Effector memory CD8-positive, alpha-beta T cell (primary cell): ENCODE measurements at regions not wholly inside any gene's neighbourhood (a gene's known extent, or its start where the extent isn't known, plus 50 kb on each side); places are given as distances from the start of the nearest gene placed in this dataset.

ENCODE experiments used
- ATAC-seq: fragments of 150-1000 bp; cut with Tn5 transposase; replicated peaks from 2 replicates; pipeline ENCODE4 v1.10.0; 2021; ENCODE audit warnings: mild to moderate bottlenecking, moderate library complexity
- DNase-seq, 3 experiments: peaks; one replicate each; pipeline ENCODE4 v3.0.0; 2021
- H3K27ac Mint-ChIP-seq, 2 donors: one replicate each; pipeline ENCODE4 v1.8.0; 2022; ENCODE audit warnings: mild to moderate bottlenecking in 2 of 2, mixed read lengths in 2 of 2, moderate library complexity in 2 of 2
- H3K27me3 Mint-ChIP-seq, 2 donors: one replicate each; pipeline ENCODE4 v1.8.0; 2022; ENCODE audit warnings: mixed read lengths in 2 of 2
- H3K36me3 Mint-ChIP-seq: one replicate; pipeline ENCODE4 v1.8.0; 2022; ENCODE audit warnings: mild to moderate bottlenecking, moderate library complexity, mixed read lengths; ENCODE audit not compliant: insufficient read depth
- H3K4me1 Mint-ChIP-seq, 2 donors: one replicate each; pipeline ENCODE4 v1.8.0; 2022; ENCODE audit warnings: low read depth in 2 of 2, mixed read lengths in 2 of 2
- H3K4me3 Mint-ChIP-seq, 2 donors: one replicate each; pipeline ENCODE4 v1.8.0; 2022; ENCODE audit warnings: mild to moderate bottlenecking in 2 of 2, mixed read lengths in 2 of 2, moderate library complexity in 2 of 2
- H3K9me3 Mint-ChIP-seq, 2 donors: one replicate each; pipeline ENCODE4 v1.8.0; 2022; ENCODE audit warnings: mixed read lengths in 2 of 2

DNA sequence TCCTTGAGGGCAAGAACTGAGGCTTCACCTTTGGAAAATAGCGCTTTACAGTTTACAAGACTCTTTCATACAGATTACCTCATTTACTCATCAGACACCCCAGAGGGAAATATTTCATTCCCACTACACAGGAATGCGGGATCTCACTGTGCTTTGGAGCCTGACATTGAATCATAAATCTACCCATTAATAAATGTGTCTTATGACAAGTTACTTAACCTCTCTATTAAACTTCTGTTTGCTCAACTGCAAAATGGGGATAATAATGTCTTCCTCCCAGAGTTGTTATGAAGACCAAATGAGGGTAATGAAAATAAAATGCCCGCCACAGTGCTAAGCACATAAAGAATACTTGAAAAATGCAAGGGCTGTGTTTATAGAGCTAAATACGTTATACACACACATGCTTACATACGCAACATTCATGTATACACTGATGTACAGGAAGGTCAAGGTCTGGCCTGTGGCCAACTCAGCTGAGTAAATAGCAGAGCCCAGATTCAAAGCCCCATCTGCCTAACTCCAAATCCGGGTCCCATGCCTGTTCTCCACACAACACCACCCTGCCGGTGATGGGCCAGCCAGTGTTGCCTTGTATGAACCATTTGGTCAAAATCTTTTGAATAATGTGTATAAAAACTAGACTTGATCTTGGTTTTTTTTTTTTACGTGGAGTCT is 56.6 kb upstream of the CALM2 start:
- ATAC-seq (no peak), DNase-seq (no peak)
- H3K27me3 Mint-ChIP-seq: peaks cover 6 to 66% of the 10 kb centered on the region in 2 donors
- no peak overlapping the region for H3K27ac Mint-ChIP-seq
- H3K9me3 Mint-ChIP-seq: no peaks in the 10 kb centered on the region
- no peaks in the 10 kb centered on the region for H3K36me3 Mint-ChIP-seq
- no peaks in the 10 kb centered on the region for H3K4me1 Mint-ChIP-seq
- no peak overlapping the region for H3K4me3 Mint-ChIP-seq

- H3K36me3 Mint-ChIP-seq: no peaks in the 10 kb centered on the region
- H3K9me3 Mint-ChIP-seq: no peaks in the 10 kb centered on the region
- no peak overlapping the region for H3K27ac Mint-ChIP-seq
- no peak overlapping the region for H3K4me3 Mint-ChIP-seq
- H3K4me1 Mint-ChIP-seq: no peaks in the 10 kb centered on the region
- DNase-seq: no peak
- ATAC-seq: no peak
- H3K27me3 Mint-ChIP-seq: peaks cover 6 to 50% of the 10 kb centered on the region in 2 donors
Observed at GRCh38 chr2:47230418-47230817, 54.1 kb upstream of the CALM2 start.

GRCh38 chr2:47227532-47228279 is 51.4 kb upstream of the CALM2 start:
- DNase-seq (no peak), ATAC-seq (no peak)
- Mint-ChIP-seq H3K27ac (no peak overlapping the region), H3K9me3 (no peaks in the 10 kb centered on the region), H3K4me1 (no peaks in the 10 kb centered on the region), H3K27me3 (peaks cover 6 to 28% of the 10 kb centered on the region in 2 donors), H3K36me3 (no peaks in the 10 kb centered on the region), H3K4me3 (no peak overlapping the region)

GRCh38 chr2:47226923-47227220 is 50.6 kb upstream of the CALM2 start:
- H3K9me3 Mint-ChIP-seq: no peaks in the 10 kb centered on the region
- no peak overlapping the region for H3K4me3 Mint-ChIP-seq
- no peaks in the 10 kb centered on the region for H3K4me1 Mint-ChIP-seq
- DNase-seq (no peak), ATAC-seq (no peak)
- H3K36me3 Mint-ChIP-seq: no peaks in the 10 kb centered on the region
- peaks cover 6 to 22% of the 10 kb centered on the region in 2 donors for H3K27me3 Mint-ChIP-seq
- H3K27ac Mint-ChIP-seq: no peak overlapping the region

DNA sequence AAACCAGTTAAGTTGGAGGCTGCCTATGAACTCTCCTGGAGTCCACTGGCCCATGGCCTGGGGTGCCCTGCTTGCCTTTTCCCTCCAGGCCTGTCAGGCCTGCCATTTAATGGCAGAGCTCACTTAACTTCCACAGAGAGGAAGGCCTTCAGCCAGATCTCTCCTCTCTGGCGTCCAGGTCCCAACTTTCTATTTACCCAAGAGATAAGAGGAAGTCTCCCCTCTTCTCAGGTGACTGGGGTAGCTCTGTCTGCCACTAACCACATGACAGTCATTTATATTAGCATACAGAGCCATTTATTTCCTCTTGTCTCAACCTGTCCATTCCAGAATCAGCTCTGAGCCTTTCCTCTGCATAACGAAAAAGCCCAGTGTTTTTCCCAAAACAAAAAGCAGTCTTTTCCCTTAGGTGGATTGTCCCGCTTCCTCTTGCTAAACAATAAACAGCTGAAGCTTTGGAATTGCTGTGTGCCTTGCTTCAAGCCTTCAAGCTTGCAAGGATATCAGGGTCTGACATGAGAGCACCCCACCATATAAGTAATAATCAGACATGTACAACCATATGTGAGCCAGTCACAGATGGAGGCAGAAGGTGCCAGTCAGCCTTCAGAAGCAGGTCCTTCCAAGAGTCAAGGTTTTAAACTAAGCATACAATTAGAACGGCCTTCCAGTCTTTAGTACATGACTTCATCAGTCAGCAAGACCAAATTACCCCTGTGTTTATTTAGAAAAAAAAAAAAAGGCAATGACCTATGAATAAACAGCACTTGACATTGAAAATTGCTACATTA is 50.0 kb upstream of the CALM2 start:
- Mint-ChIP-seq H3K27me3 (peaks cover 6 to 22% of the 10 kb centered on the region in 2 donors), H3K4me1 (no peaks in the 10 kb centered on the region), H3K27ac (no peak overlapping the region), H3K9me3 (no peaks in the 10 kb centered on the region), H3K36me3 (no peaks in the 10 kb centered on the region), H3K4me3 (no peak overlapping the region)
- ATAC-seq: no peak
- no peak for DNase-seq
